Fibroblast of skin of left biceps (primary cell): ENCODE measurements at regions not wholly inside any gene's neighbourhood (a gene's known extent, or its start where the extent isn't known, plus 50 kb on each side); places are given as distances from the start of the nearest gene placed in this dataset.
"Not testable (repeated sequence)": the region's sequence is repeated elsewhere in the genome, so short reads cannot be mapped to it uniquely, and the experiment has no call there.

ENCODE experiments used
- DNase-seq, 2 experiments: peaks; one replicate each; pipeline ENCODE4 v3.0.0-alpha.2; 2013; ENCODE audit warnings: low read depth in 2 of 2

DNA sequence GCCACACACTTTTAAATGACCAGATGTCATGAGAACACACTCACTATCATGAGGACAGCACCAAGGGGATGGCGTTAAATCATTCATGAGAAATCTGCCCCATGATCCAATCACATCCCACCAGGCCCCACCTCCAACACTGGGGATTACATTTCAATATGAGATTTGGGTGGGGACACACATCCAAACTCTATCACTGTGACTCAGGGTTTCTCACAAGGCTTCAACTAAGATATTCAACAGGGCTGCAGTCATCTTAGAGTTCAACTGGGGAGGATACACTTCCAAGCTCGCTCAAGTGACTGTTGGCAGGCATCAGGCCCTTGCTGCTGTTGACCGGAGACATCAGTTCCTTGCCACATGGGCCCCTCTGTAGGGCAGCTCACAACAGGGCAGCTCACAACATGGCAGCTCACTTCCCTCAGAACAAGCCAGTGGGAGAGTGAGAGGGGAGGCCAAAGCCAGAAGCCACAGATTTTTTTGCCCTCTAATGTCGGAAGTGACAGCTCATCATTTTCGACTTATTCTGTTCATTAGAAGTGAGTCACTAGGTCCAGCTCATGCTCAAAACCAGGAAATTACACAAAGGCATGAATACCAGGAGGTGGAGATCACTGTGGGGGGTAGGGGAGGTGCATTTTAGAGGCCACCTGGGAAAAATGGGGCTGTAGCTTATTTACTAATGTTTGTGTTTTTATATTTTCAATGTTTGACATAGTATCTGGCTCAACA is 50.8 kb upstream of the PTHLH start:
- peak; percentile 86 for DNase-seq

DNA sequence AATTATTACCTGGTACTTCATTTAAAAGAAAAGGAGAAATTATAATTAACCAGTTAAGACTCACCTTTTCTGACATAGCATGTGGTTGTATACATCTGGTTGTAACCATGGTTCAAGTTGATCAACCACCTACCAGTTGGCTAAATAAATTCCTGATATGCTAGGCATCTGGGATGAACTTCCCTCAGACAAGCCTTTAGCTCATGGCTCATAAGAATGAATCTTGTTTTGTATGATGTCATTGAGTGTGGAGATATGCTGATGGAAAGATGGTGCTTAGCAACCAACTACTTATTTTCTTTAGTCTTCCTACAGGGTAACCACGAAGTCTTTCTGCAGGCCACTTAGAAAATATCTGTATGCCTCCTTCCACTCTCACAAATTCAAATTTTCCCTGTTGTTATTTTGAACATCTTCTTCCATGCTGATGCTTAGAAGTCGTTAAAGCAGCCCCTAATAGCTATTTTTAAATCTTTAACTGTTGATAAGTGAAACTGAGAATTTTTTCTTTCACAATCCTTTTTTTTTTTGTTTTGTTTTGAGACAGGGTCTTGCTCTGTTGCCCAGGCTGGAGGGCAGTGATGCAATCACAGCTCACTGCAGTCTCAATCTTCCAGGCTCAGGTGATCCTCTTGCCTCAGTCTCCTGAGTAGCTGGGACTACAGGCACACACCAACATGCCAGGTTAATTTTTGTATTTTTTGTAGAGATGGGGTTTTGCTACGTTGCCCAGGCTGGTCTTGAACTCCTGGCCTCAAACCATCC is 51.9 kb upstream of the PTHLH start:
- DNase-seq = peak; percentile 42 to 55

DNA sequence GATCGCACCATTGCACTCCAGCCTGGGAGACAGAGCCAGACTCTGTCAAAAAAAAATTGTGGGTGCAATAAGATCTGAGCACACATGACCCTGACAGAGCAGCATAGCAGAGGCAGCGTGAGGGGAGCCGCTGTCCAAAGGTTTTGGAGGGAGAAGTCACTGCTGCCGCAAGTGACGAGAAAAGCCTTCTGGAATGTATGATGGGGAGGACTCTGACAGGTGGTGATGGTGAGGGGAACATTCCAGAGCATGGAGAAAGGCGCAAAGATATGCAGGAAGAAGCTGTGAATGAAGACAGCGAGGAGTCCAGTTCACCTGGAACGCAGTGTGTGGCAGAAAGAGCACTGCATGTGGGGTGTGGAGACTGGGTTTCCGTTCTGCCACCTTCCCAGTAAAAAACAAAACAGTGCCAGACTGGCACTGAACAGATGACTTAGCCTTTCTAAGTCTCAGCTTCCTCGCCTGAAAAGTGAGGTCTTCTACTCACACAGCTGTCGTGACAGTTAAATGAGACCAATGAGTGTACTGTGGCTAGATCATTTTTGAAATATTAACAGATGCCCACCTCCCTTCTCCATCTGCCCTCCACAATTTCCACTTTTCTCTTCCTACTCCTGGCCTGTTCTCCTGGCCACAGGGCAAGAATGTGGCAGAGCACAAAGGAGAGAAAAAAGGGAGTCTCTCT is 53.4 kb upstream of the PTHLH start:
- no peak for DNase-seq

DNA sequence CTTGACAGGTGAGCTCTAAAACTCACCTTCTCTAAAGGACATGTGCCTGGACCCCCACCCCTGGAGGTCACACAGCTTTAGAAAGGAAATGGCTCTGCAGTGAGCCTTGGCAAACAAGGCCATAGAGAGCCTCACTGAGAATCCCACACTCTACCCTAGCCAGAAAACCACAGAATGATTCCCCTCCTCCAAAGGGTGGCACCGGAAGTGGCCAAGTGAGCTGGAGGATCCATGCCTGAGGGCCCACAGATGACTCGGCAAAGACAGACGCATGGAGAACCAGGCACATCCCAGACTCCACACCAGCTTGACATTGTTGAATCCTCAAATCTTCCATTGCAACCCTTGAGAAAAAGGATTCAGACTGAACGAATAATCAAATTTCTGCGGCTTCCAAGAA is 54.2 kb upstream of the PTHLH start:
- DNase-seq = no peak

DNA sequence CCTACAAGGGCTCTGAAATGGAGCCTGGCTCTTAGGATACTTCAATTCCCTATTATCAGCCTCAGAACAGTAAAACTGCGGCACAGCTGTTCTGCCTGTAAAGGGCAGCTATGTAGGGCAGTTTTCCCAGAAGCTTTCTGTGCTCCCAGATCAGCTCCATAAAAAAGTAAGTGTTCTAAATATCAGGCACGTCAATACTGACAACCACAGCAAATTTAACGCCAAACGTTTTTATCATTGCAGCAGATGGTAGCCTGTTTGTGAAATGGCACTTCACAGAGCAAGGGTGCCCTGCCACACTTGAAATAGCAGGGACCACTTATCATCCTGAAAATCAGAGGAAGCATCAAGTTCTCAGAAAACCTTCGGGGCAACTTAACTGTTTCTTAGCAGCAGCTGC is 54.8 kb upstream of the PTHLH start:
- DNase-seq = no peak

DNA sequence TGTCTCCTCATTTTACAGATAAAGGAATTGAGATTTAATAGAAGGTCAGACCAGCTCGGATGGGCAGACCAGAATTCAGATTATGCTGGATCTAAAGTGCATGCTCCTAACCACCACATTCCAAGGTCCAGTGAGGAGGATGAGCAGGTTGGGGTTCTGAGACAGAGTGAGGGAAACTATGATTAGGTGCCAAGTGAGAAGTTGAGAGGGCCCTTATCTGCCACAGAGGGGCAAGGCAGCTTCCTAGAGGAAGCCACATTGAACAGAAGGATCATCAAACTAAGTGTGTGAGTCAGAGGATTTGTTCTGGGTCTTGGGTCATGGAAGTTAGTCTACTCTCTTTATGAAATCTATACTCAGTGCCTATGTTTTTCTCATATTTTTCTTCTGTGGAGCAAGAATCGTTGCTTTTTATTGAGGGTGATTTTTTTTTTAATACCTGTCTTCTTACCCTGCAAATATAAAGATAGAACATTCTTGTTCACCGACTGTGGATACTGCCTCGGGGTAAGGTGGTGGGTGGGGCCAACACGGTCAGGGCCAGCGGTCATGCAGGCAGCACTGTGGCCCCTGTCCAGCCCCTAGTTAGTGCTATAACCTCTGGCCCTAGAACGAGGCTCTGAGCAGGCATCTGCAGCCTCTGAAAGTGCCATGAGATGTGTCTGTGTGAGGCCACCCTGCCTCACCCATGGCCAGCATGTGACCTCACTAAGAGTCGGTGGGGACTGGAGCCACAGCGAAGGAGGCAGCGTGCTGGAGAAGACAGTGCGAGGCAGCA is 55.6 kb upstream of the PTHLH start:
- no peak for DNase-seq

DNA sequence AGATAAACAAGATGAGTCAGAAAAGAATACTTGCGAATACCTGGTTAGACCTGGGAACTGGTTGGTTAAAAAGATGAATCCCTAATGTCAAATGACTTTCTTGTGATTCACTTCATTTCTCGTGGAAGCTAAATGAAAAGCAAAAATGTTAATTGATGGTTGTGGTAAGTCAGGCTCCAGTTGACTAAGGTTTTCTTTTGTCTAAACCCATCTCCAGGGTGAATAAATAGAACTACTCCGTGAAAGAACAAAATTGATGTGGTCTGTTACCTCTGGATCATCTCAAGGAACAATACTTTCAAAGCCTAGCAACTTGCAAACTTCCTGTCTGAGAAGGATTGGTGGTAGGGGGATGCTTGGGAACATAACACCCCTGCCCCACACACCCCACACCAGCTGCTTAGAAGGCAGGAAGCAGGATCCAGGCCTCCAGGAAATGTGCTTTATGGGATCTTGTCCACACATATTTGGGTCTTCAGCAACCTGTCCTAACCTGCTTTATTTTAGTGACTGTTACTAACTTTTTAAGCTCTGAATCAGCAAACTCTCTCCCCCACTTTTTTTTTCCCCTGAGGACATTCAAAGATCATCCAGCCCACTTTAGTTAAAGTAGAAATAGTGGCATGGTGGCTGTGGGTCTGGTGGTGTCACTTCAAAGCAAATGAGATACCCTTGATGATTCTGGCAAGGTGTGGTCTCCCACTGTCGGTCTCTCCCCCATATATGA is 60.4 kb upstream of the PTHLH start:
- DNase-seq = no peak

DNA sequence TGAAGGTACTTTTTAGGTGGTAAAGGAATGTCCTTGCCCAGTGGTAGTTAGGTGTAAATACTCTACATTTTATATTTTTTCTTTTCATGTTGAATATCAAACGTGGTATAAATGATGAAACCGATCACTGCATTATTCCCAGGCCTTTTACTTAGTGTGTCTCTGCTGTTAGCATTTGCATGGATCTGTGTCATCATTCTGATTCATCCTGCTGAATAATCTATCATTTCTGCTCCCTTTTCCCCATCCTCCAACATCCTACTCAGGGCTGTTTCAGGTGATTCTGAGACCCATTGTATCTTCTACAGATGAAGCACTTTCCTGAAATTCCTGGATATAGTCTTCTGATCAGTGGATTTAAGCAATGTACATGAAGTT is 61.0 kb upstream of the PTHLH start:
- DNase-seq = no peak

DNA sequence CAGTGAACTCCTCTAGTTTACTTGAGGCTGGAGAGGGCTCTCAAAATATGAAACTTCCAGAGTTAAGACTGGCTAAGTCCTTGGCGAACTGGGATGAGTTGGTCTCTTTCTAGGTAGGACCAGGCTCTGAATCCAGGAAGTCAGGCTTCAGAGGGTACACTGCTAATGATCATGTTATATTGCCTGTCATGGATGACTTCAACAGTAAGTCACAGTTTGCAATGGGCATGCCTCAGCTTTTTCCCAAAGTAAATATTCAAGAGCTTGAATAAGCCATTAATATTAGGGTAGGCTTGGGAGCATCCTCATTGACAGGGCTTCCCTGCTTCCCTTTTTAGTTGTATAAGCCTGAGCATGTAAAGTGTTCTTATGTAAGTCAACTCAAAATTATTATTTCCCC is 61.7 kb upstream of the PTHLH start:
- DNase-seq = no peak

DNA sequence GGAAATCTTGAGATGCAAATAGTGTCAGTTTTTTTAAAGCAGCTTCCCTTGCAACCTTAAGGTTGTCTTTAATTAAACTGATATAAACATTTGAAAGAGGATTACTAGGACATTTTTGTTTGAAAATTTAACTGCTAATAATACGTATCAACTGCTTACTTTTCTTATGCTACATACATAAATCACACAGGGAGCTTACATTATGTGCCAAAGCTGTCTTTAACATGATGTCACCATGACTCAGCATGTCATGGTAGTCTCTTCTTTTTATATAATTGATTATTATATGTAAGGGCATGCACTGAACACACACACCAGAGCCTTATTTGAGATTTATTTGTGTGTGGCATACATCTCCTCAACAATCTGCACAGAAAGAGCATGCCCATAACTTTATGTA is 63.0 kb upstream of the PTHLH start:
- DNase-seq = peak in 1 of 2 experiments; percentile 44

DNA sequence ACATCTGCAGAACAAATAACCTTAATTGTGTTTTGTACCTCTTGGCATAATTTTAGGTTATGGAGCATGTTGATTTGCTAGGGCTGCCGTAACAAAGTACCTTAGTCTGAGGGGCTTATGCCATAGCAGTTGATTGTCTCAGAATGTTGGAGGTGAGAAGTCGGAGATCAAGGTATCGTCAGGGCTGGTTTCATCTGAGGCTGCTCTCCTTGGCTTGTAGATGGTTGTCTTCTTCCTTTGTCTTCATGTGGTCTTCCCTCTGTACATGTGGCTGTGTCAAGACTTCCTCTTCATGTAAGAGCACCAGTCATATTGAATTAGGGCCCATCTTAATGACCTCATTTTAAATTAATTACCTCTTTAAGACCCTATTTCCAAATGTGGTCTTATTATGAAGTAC is 64.4 kb upstream of the PTHLH start:
- no peak for DNase-seq

DNA sequence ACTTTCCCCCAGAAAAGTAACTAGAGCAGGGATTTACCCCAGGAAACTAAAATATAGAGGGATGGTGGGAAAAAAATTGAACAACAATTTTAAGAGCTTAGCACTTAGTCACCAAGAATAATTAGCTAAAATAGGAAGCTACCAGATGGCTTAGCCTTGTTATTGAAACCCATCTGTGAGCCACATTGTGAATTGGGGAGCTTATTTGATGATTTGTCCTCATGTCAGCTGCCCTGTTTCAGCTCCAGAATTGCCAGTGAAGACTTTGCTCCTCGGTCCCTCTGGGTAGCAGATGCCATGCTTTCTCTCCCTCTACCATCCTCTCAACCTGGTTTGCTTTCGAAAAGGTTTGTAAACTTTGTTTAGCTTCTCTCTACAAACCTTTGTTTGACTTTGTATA is 67.7 kb upstream of the PTHLH start:
- DNase-seq = no peak

DNA sequence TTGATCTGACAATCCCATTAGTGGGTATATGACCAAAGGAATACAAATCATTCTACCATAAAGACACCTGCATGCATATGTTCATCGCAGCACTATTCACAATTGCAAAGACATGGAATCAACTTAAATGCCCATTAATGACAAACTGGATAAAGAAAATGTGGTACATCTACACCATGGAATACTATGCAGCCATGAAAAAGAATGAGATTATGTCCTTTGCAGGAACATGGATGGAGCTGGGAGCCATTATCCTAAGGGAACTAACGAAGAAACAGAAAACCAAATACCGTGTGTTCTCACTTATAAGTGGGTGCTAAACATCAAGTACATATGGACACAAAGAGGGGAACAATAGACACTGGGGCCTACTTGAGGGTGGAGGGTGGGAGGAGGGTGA is 74.1 kb upstream of the PTHLH start:
- not testable (repeated sequence) for DNase-seq

DNA sequence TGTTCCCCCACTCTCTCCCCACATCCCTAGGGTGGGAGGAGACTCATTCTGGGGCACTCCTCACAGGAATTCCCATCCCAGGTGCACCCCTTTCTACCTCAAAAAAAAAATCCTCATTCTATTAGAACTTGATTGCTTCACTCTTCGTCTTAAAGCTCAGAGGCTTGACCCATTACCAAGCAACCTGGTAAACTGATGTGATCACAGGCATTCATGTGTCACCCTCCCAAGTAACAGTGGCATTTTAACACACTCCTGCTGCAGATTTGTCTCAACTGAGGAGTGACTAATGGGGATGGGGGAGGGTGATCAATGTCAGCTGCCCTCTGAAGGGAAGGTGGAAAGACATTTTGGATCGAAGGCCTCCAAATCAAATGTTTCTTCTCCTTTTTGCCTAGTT is 78.1 kb upstream of the PTHLH start:
- no peak for DNase-seq

DNA sequence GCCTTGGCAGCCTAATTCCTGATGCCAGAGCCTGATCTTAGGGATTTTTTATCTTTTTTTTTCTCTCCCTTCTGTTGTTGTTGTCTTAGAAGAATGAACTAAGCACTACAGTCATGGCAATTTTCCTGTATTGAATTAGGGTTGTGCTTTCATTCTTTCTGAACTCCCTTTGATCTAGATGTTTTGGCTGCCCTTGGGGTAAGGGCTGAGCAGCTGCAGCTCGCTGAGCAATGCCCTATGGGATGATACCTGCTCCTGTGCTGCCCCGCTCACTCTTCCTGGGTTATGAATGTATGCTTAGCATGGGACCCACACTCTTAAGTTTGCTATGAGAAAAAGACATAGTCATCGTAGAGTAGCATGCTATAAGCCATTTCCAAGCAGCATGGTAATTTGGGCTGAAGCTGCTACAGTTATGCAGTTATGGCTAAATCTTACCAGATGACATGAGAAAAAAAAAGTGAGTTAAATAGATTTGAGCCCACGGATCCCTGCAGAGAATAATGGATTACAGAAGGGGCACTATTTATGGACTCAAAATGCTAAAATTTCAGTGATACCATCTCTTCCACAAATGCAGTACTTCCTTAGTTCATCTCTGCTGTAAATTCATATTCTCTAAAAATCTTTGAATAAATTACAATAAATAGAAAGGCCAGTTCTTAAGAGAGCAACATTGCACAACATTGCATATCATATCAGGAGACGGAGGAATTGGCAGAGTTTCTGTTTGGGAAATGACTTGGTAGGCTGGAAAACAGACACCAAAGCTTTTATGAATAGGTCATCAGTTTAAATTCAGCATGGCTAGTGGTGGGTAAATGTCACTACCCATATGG is 79.2 kb upstream of the PTHLH start:
- no peak for DNase-seq

DNA sequence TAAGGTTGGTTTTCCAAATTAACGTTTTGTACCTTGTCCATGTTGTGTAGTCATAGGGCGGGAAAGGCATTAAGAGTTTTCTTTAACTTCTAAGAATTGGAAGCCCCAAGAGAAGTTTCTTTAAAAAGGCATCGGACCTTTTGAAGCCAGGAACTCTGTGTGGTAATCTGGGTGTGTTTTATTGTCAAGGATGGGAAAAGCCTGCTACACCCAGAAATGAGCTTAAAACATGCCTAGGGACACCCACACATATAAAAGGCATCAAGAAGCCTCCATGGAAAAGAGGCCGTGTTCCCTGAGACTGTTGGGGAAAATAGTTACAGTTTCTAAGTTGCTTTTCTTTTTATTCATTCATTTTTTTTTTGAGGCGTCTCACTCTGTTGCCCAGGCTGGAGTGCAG is 81.0 kb upstream of the PTHLH start:
- no peak for DNase-seq

DNA sequence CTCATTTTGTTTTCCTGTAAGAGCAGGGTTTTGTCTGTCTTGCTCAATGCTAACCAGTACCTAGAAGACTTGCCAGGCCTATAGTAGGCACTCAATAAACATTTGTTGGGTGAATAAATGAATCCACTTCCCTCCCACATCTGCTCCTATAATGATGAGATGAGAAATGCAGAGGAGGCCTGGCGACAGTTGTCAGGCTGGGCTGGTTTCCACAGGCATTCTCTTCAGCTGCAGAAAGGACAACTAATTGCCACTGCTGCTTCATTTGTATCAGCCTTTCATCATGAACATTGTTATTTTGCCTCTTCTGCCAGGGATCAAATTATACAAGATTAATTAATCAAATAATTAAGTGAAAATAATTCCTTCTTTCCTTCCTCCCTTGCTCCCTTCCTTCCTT is 82.0 kb upstream of the PTHLH start:
- DNase-seq = no peak

DNA sequence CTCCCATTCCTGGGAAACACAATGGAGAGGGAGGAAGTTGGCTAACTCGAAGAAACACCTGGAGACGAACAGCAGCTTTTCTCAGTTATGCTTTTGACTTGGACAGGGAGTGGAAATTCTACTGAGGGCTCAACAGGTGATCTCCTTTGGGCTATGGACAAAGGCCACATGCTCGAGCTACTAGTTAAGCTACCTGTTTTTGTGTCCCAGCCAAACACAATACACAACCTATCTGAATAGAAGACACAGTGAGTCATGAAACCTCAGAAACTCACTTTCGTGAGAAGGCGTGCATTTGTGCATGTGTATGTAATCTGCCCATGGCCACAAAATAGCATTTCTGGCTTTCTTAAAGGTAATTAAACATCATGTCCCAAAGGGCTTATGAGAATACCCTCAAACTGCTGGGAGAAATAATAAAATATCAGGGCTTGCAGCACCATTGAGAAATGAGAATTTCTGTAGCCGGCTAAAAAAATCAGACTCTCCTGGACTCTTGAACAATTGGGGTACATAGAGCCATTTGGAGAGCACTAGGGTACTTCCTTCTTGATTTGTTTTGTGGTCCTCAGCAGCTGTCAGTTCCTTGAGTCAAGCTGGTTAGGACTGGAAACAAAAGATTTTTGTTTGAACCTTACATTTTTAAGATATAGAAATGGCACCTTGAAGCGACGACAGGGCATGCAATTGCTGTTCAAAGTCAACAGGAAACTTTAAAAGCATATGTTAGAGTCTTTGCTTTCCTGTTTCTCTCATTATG is 85.5 kb upstream of the PTHLH start:
- DNase-seq = no peak

DNA sequence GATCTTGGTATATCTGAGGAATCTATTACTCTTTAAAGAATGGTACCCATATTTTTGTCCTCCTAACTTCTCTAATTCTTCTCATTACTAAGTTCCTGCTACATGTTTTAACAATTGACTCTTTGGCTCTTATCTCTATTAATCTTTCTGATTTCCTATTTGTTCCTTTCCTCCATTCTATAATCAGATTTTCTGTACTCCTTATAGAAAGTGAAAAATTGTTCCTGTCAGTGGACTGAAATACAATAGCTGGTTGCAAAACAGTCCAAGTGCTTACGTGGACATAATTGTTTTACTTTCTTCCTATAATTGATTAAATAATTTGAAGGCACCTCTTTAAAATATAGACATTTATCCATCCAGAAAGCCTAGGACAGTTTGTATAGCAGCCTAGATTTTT is 86.7 kb upstream of the PTHLH start:
- no peak for DNase-seq

DNA sequence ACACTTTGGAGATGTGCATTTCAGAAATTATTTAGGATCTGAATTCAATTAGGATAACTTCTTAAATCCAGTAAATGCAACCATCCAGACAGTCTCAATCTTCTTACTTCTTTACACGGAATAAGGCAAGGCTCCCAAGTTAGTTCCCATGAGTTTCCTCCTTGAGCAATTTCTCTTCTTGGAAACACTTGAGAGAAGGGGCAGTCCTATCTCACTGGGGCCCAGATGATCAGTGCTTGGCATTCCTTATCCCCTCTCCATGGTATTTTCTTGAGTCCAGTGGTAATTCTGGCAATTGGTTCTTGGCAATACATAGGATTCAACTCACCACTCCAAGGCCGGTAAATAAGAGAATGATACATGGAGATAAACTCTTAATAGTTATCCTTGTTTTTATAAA is 87.1 kb upstream of the PTHLH start:
- no peak for DNase-seq
